HCT116 (cell line): ENCODE measurements at regions not wholly inside any gene's neighbourhood (a gene's known extent, or its start where the extent isn't known, plus 50 kb on each side); places are given as distances from the start of the nearest gene placed in this dataset.

Source experiments
- CEBPB ChIP-seq: IDR thresholded peaks from 2 replicates; pipeline ENCODE4 v1.6.1; 2012; ENCODE audit warnings: low read depth
- EZH2 ChIP-seq: fragments of 200-600 bp; sonication (generic); IDR thresholded peaks from 2 replicates; pipeline ENCODE4 v1.6.1; 2017; ENCODE audit warnings: antibody characterized with exemption, mixed run types
- EZH2phosphoT487 ChIP-seq: fragments of 200-600 bp; IDR thresholded peaks from 2 replicates; pipeline ENCODE4 v1.6.1; 2018; ENCODE audit warnings: antibody characterized with exemption, borderline replicate concordance
- JUND ChIP-seq: IDR thresholded peaks from 2 replicates; pipeline ENCODE4 v1.6.1; 2012
- MAX ChIP-seq: IDR thresholded peaks from 2 replicates; pipeline ENCODE4 v1.6.1; 2012
- POLR2A ChIP-seq: IDR thresholded peaks from 2 replicates; pipeline ENCODE4 v1.7.0; 2011; ENCODE audit warnings: borderline replicate concordance; ENCODE audit not compliant: insufficient read depth, insufficient read length; ENCODE audit errors: extremely low read depth
- POLR2AphosphoS5 ChIP-seq: IDR thresholded peaks from 2 replicates; pipeline ENCODE4 v1.6.1; 2011; ENCODE audit warnings: mild to moderate bottlenecking, low read depth, low read length, moderate library complexity
- RAD21 ChIP-seq: IDR thresholded peaks from 2 replicates; pipeline ENCODE4 v1.6.1; 2012; ENCODE audit warnings: low read depth, mild to moderate bottlenecking
- REST ChIP-seq: IDR thresholded peaks from 2 replicates; pipeline ENCODE4 v1.6.1; 2012; ENCODE audit warnings: low read depth
- SRF ChIP-seq: IDR thresholded peaks from 2 replicates; pipeline ENCODE4 v1.6.1; 2012; ENCODE audit warnings: low read depth
- ZBTB33 ChIP-seq: IDR thresholded peaks from 2 replicates; pipeline ENCODE4 v1.6.1; 2011; ENCODE audit warnings: mild to moderate bottlenecking, low read length, moderate library complexity; ENCODE audit not compliant: insufficient replicate concordance; ENCODE audit errors: extremely low read depth
- ZNF274 ChIP-seq: fragments of 200-500 bp; sonication (Bioruptor generic); IDR thresholded peaks from 2 replicates; pipeline ENCODE4 v1.6.1; 2014; ENCODE audit warnings: mild to moderate bottlenecking, low read depth, low read length, inconsistent platforms
- TF ChIP-seq, protein P1 (sequence below), 3 experiments: fragments of 200-600 bp in 1 of 3; sonication (generic) in 1 of 3; IDR thresholded peaks in 2 of 3; conservative IDR thresholded peaks in 1 of 3; 2 replicates each; pipeline ENCODE4 v1.5.1; 2012 to 2017; ENCODE audit warnings: low read depth in 2 of 3, low read length in 2 of 3, antibody characterized with exemption in 1 of 3, borderline replicate concordance in 1 of 3, control low read depth in 1 of 3, mild to moderate bottlenecking in 1 of 3, mixed read lengths in 1 of 3, mixed run types in 1 of 3, moderate library complexity in 1 of 3; ENCODE audit not compliant: insufficient read depth in 1 of 3

DNA sequence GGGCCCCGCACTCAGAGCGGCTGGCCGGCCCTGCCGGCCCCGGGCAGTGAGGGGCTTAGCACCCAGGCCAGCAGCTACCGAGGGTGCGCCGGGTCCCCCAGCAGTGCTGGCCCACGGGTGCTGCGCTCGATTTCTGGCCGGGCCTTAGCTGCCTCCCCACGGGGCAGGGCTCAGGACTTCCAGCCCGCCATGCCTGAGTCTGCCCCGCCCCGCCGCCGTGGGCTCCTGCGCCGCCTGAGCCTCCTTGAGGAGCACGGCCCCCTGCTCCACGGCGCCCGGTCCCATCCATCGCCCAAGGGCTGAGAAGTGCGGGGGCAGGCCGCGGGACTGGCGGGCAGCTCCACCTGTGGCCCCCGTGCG lies 67.9 kb upstream of the AMZ2 start:
- TF ChIP-seq, protein P1, sequence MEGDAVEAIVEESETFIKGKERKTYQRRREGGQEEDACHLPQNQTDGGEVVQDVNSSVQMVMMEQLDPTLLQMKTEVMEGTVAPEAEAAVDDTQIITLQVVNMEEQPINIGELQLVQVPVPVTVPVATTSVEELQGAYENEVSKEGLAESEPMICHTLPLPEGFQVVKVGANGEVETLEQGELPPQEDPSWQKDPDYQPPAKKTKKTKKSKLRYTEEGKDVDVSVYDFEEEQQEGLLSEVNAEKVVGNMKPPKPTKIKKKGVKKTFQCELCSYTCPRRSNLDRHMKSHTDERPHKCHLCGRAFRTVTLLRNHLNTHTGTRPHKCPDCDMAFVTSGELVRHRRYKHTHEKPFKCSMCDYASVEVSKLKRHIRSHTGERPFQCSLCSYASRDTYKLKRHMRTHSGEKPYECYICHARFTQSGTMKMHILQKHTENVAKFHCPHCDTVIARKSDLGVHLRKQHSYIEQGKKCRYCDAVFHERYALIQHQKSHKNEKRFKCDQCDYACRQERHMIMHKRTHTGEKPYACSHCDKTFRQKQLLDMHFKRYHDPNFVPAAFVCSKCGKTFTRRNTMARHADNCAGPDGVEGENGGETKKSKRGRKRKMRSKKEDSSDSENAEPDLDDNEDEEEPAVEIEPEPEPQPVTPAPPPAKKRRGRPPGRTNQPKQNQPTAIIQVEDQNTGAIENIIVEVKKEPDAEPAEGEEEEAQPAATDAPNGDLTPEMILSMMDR (IDR thresholded peaks at IDR 0.05 in 2 of 3, conservative IDR thresholded peaks at IDR 0.05 in 1 of 3; ENCODE audit: borderline replicate concordance in 1 of 3, insufficient read depth in 1 of 3, low read depth in 2 of 3, low read length in 2 of 3), result no peak
- TF ChIP-seq EZH2phosphoT487, result no peak
- TF ChIP-seq ZBTB33, result no peak
- TF ChIP-seq RAD21, result no peak
- no peak for TF ChIP-seq POLR2A
- TF ChIP-seq ZNF274, result no peak
- TF ChIP-seq POLR2AphosphoS5, result no peak
- TF ChIP-seq EZH2, result no peak
- TF ChIP-seq MAX, result no peak
- no peak for TF ChIP-seq SRF
- no peak for TF ChIP-seq JUND
- TF ChIP-seq REST, result no peak
- TF ChIP-seq CEBPB, result no peak
